ENCODE measurements at regions not wholly inside any gene's neighbourhood (a gene's known extent, or its start where the extent isn't known, plus 50 kb on each side); places are given as distances from the start of the nearest gene placed in this dataset.

GRCh38 chr6:104281370-104281769 is 578.3 kb downstream of the HACE1 start:
- Histone ChIP-seq H3K9ac (ENCODE audit: low read depth in 1 of 2, low read length in 2 of 2) (no peak overlapping the region), H3K9me3 (ENCODE audit: control insufficient read depth in 4 of 4, low read length in 3 of 4) (no peaks in the 10 kb centered on the region), H3K36me3 (ENCODE audit: control insufficient read depth in 4 of 4, insufficient read depth in 3 of 4, low read depth in 1 of 4, low read length in 3 of 4) (no peaks in the 10 kb centered on the region), H3K4me3 (ENCODE audit: low read depth in 1 of 3, low read length in 3 of 3) (no peak overlapping the region), H3K4me1 (ENCODE audit: control insufficient read depth in 4 of 4, insufficient read depth in 4 of 4, low read length in 3 of 4) (no peaks in the 10 kb centered on the region), H3K27me3 (ENCODE audit: control insufficient read depth in 4 of 4, insufficient read depth in 4 of 4, low read length in 3 of 4) (no peaks in the 10 kb centered on the region), H3K27ac (ENCODE audit: low read depth in 1 of 2, low read length in 2 of 2) (no peak overlapping the region)
- no peak for DNase-seq (ENCODE audit: low spot score)
- TF ChIP-seq CTCF (IDR thresholded peaks at IDR 0.05; ENCODE audit: low read depth, low read length, missing input control) = no peak
- peak; percentile 41 to 58 for TF ChIP-seq RAD21 (IDR thresholded peaks at IDR 0.05)
- no peak for TF ChIP-seq RXRA (IDR thresholded peaks at IDR 0.05)
- TF ChIP-seq NR2F2 (IDR thresholded peaks at IDR 0.05) = no peak
- no peak for TF ChIP-seq SP1 (IDR thresholded peaks at IDR 0.05)
- 92% methylated on average over 3 of the region's 3 CpGs for WGBS

- 81% methylated on average over 1 of the region's 1 CpG for WGBS
- Histone ChIP-seq H3K27me3 (ENCODE audit: control insufficient read depth in 4 of 4, insufficient read depth in 4 of 4, low read length in 3 of 4) (no peaks in the 10 kb centered on the region), H3K9ac (ENCODE audit: low read depth in 1 of 2, low read length in 2 of 2) (no peak overlapping the region), H3K27ac (ENCODE audit: low read depth in 1 of 2, low read length in 2 of 2) (no peak overlapping the region), H3K4me1 (ENCODE audit: control insufficient read depth in 4 of 4, insufficient read depth in 4 of 4, low read length in 3 of 4) (no peaks in the 10 kb centered on the region), H3K4me3 (ENCODE audit: low read depth in 1 of 3, low read length in 3 of 3) (no peak overlapping the region), H3K9me3 (ENCODE audit: control insufficient read depth in 4 of 4, low read length in 3 of 4) (no peaks in the 10 kb centered on the region), H3K36me3 (ENCODE audit: control insufficient read depth in 4 of 4, insufficient read depth in 3 of 4, low read depth in 1 of 4, low read length in 3 of 4) (no peaks in the 10 kb centered on the region)
- DNase-seq (ENCODE audit: low spot score) = no peak
- TF ChIP-seq NR2F2 (IDR thresholded peaks at IDR 0.05) (no peak), HNF4G (IDR thresholded peaks at IDR 0.05) (no peak), RAD21 (IDR thresholded peaks at IDR 0.05) (no peak), TAF1 (conservative IDR thresholded peaks at IDR 0.05) (no peak), HNF4A (conservative IDR thresholded peaks at IDR 0.05) (no peak), ZBTB33 (IDR thresholded peaks at IDR 0.05) (no peak), YY1 (IDR thresholded peaks at IDR 0.05) (no peak), SP1 (IDR thresholded peaks at IDR 0.05) (no peak), MAX (IDR thresholded peaks at IDR 0.05) (no peak), FOXA2 (IDR thresholded peaks at IDR 0.05) (no peak)
Measured at GRCh38 chr6:104268389-104268788, 591.3 kb downstream of the HACE1 start.

- H3K4me1 ChIP-seq (ENCODE audit: control insufficient read depth in 4 of 4, insufficient read depth in 4 of 4, low read length in 3 of 4) = no peaks in the 10 kb centered on the region
- 62% methylated on average over 2 of the region's 2 CpGs for WGBS
- TF ChIP-seq FOXA1 (IDR thresholded peaks at IDR 0.05) (no peak), CTCF (IDR thresholded peaks at IDR 0.05; ENCODE audit: low read depth, low read length, missing input control) (no peak)
- no peaks in the 10 kb centered on the region for H3K27me3 ChIP-seq (ENCODE audit: control insufficient read depth in 4 of 4, insufficient read depth in 4 of 4, low read length in 3 of 4)
- no peaks in the 10 kb centered on the region for H3K9me3 ChIP-seq (ENCODE audit: control insufficient read depth in 4 of 4, low read length in 3 of 4)
- DNase-seq (ENCODE audit: low spot score) = no peak
- no peaks in the 10 kb centered on the region for H3K36me3 ChIP-seq (ENCODE audit: control insufficient read depth in 4 of 4, insufficient read depth in 3 of 4, low read depth in 1 of 4, low read length in 3 of 4)
- H3K27ac ChIP-seq (ENCODE audit: low read depth in 1 of 2, low read length in 2 of 2) = no peak overlapping the region
- no peak overlapping the region for H3K9ac ChIP-seq (ENCODE audit: low read depth in 1 of 2, low read length in 2 of 2)
- no peak overlapping the region for H3K4me3 ChIP-seq (ENCODE audit: low read depth in 1 of 3, low read length in 3 of 3)
Measured at GRCh38 chr6:104266922-104267321, 592.8 kb downstream of the HACE1 start.

All from liver (tissue), 8 donors.